ENCODE measurements at regions not wholly inside any gene's neighbourhood (a gene's known extent, or its start where the extent isn't known, plus 50 kb on each side); places are given as distances from the start of the nearest gene placed in this dataset.

DNA sequence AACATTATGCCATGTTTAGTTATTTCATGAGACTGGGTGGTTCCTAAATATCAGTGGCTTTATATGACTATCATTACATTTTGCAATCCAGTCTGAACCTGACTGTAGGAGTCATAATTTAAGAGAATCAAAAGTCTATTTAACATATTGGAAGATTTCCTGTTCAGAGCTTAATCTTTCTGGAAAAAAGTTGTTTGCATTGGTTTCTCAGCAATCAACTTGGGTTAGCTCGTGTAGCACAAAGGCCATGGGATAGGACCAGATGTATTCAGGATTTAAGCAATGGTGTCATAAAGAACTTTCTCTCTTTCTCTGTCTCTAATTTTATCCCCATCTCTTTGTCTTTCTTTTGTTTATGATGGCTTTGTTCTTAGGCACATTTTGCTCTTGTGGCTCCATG lies 296.0 kb upstream of the KCNN2 start:
- H3K9ac ChIP-seq (ENCODE audit: low read length): no peak overlapping the region
- H2AFZ ChIP-seq (ENCODE audit: low read length): no peak overlapping the region

DNA sequence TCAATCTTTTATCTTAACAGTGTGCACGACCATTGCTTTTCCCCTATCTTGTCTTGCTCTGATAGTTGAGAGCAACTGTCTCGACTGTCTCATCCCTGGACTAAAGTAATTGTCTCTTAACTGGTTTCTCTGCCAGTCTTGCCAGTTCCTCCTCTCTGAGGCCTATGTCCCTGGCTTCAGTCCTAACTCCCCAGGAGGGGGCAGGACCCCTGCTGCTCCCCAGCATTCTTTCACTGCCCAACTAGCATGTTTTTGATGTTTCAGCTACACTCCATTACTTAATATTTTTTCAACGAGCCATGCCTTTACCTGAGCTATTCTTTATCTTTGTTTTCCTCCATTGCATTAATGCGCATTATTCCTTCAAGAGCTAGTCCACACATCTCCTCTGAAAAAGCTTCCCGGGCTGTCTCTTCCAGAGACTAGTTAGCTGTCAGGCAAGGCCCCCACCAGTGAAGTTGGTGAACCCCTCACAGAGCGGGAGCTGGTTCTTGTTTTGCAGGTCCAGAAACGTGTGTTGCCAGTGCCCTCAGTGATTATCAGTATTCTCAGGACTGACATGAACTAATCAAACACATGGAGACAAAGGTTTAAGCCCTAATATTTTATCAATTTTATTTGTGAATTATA lies 291.7 kb upstream of the KCNN2 start:
- Histone ChIP-seq H3K4me3 (ENCODE audit: low read depth, low read length, poor library complexity, severe bottlenecking) (no peak overlapping the region), H3K4me2 (ENCODE audit: low read length) (no peak overlapping the region), H3K27me3 (ENCODE audit: insufficient read depth, low read length) (no peaks in the 10 kb centered on the region), H3K36me3 (ENCODE audit: insufficient read depth, low read length) (no peaks in the 10 kb centered on the region), H4K20me1 (ENCODE audit: insufficient read depth, low read length) (no peaks in the 10 kb centered on the region), H3K9me2 (ENCODE audit: low read depth, low read length) (no peaks in the 10 kb centered on the region), H3K4me1 (ENCODE audit: insufficient read depth, low read length, severe bottlenecking) (no peaks in the 10 kb centered on the region), H3K27ac (ENCODE audit: low read depth, low read length, poor library complexity, severe bottlenecking) (no peak overlapping the region), H3K9ac (ENCODE audit: low read length) (no peak overlapping the region), H2AFZ (ENCODE audit: low read length) (no peak overlapping the region), H3K79me2 (ENCODE audit: insufficient read depth, low read length) (no peaks in the 10 kb centered on the region), H3F3A (ENCODE audit: insufficient read depth, low read length) (no peaks in the 10 kb centered on the region), H3K9me3 (ENCODE audit: low read length) (no peaks in the 10 kb centered on the region)
- TF ChIP-seq, protein P1, sequence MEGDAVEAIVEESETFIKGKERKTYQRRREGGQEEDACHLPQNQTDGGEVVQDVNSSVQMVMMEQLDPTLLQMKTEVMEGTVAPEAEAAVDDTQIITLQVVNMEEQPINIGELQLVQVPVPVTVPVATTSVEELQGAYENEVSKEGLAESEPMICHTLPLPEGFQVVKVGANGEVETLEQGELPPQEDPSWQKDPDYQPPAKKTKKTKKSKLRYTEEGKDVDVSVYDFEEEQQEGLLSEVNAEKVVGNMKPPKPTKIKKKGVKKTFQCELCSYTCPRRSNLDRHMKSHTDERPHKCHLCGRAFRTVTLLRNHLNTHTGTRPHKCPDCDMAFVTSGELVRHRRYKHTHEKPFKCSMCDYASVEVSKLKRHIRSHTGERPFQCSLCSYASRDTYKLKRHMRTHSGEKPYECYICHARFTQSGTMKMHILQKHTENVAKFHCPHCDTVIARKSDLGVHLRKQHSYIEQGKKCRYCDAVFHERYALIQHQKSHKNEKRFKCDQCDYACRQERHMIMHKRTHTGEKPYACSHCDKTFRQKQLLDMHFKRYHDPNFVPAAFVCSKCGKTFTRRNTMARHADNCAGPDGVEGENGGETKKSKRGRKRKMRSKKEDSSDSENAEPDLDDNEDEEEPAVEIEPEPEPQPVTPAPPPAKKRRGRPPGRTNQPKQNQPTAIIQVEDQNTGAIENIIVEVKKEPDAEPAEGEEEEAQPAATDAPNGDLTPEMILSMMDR (IDR thresholded peaks at IDR 0.05; ENCODE audit: low read length): no peak
- TF ChIP-seq EZH2 (IDR thresholded peaks at IDR 0.05; ENCODE audit: borderline replicate concordance, low read length): no peak

More for the DNA sequence above, 296.0 kb upstream of the KCNN2 start:
- no peaks in the 10 kb centered on the region for H3K27me3 ChIP-seq (ENCODE audit: insufficient read depth, low read length)
- no peaks in the 10 kb centered on the region for H3K79me2 ChIP-seq (ENCODE audit: insufficient read depth, low read length)
- no peaks in the 10 kb centered on the region for H3K36me3 ChIP-seq (ENCODE audit: insufficient read depth, low read length)
- TF ChIP-seq EZH2 (IDR thresholded peaks at IDR 0.05; ENCODE audit: borderline replicate concordance, low read length): no peak
- TF ChIP-seq, protein P1 (IDR thresholded peaks at IDR 0.05; ENCODE audit: low read length): no peak
- H3K9me2 ChIP-seq (ENCODE audit: low read depth, low read length): no peaks in the 10 kb centered on the region
- H4K20me1 ChIP-seq (ENCODE audit: insufficient read depth, low read length): no peaks in the 10 kb centered on the region
- H3K4me1 ChIP-seq (ENCODE audit: insufficient read depth, low read length, severe bottlenecking): no peaks in the 10 kb centered on the region
- no peak overlapping the region for H3K27ac ChIP-seq (ENCODE audit: low read depth, low read length, poor library complexity, severe bottlenecking)
- H3K4me2 ChIP-seq (ENCODE audit: low read length): no peak overlapping the region
- H3F3A ChIP-seq (ENCODE audit: insufficient read depth, low read length): no peaks in the 10 kb centered on the region
- no peak overlapping the region for H3K4me3 ChIP-seq (ENCODE audit: low read depth, low read length, poor library complexity, severe bottlenecking)
- no peaks in the 10 kb centered on the region for H3K9me3 ChIP-seq (ENCODE audit: low read length)

DNA sequence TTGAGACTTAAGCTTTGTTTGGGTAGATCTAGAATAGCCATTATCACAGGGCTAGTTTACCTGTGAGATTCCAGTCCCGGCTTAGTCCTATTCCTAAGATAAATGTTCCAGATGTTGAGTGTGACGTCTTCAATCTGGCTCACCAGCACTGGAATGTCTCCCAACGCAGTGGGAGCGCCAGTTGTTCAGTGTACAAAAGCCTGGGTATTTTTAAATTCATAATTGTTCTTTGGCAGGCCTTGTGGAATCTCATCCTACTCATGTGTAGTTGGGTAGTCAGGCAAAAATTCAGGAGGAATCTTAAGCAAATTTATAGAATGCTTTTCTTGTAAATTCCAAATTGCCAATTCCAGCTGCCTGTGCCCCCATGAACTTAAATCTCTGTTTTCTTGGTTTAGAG lies 272.6 kb upstream of the KCNN2 start:
- Histone ChIP-seq H3K27me3 (ENCODE audit: insufficient read depth, low read length) (no peaks in the 10 kb centered on the region), H3K36me3 (ENCODE audit: insufficient read depth, low read length) (no peaks in the 10 kb centered on the region), H3K9me3 (ENCODE audit: low read length) (peaks cover 3% of the 10 kb centered on the region; the same call in 1 of the 2 replicates), H3K4me1 (ENCODE audit: insufficient read depth, low read length, severe bottlenecking) (no peaks in the 10 kb centered on the region), H4K20me1 (ENCODE audit: insufficient read depth, low read length) (no peaks in the 10 kb centered on the region), H3K9ac (ENCODE audit: low read length) (no peak overlapping the region), H3K79me2 (ENCODE audit: insufficient read depth, low read length) (no peaks in the 10 kb centered on the region), H3F3A (ENCODE audit: insufficient read depth, low read length) (no peaks in the 10 kb centered on the region), H3K9me2 (ENCODE audit: low read depth, low read length) (no peaks in the 10 kb centered on the region), H3K27ac (ENCODE audit: low read depth, low read length, poor library complexity, severe bottlenecking) (no peak overlapping the region), H3K4me3 (ENCODE audit: low read depth, low read length, poor library complexity, severe bottlenecking) (no peak overlapping the region), H3K4me2 (ENCODE audit: low read length) (no peak overlapping the region), H2AFZ (ENCODE audit: low read length) (no peak overlapping the region)
- no peak for TF ChIP-seq EZH2 (IDR thresholded peaks at IDR 0.05; ENCODE audit: borderline replicate concordance, low read length)
- TF ChIP-seq, protein P1 (IDR thresholded peaks at IDR 0.05; ENCODE audit: low read length): no peak
